ENCODE measurements at regions not wholly inside any gene's neighbourhood (a gene's known extent, or its start where the extent isn't known, plus 50 kb on each side); places are given as distances from the start of the nearest gene placed in this dataset.

DNA sequence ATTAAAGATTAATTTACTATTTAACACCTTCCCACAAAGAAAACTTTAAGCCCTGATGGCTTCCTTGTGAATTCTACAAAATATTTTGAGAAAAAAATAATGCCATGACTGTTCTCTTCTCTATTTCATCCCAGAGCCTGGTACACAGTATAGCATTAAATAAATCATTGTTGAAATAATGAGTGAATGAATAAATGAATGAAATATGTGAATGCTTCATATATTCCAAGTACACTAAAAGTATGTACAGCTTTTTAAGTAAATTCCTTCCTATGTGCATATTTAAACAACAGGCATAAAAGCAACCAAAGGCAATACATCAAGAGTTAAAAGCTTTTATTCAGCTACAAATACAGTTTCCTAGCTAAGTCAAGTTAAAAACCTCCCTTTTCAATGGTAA is 144.9 kb upstream of the CCDC196 start:
- DNase-seq (ENCODE audit: insufficient read length, low spot score) = no peak
- no peak for FAIRE-seq
- TF ChIP-seq POLR2A (IDR thresholded peaks at IDR 0.05; ENCODE audit: low read depth, low read length) (no peak), TAF1 (IDR thresholded peaks at IDR 0.05; ENCODE audit: low read depth, low read length) (no peak), POLR2AphosphoS5 (IDR thresholded peaks at IDR 0.05; ENCODE audit: low read depth, low read length) (no peak), SPI1 (IDR thresholded peaks at IDR 0.05; ENCODE audit: low read depth, low read length) (no peak), POU2F2 (IDR thresholded peaks at IDR 0.05; ENCODE audit: low read depth, low read length) (no peak), PAX5 (IDR thresholded peaks at IDR 0.05; ENCODE audit: insufficient read depth, low read length, severe bottlenecking) (no peak)

DNA sequence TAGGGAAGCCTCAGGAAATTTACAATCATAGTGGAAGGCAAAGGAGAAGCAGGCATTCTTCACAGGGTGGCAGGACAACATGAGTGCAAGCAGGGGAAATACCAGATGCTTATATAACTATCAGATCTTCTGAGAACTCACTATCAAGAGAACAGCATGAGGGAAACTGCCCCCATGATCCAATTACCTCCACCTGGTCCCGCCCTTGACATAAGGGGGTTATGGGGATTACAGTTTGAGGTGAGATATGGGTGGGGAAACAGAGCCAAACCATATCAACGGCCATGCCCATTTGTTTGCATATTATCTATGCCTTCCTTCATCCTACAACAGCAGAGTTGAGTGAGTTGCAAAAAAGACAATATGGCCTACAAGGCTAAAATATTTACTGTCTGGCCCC is 140.2 kb upstream of the CCDC196 start:
- FAIRE-seq (no peak), DNase-seq (ENCODE audit: insufficient read length, low spot score) (no peak)
- TF ChIP-seq PAX5 (IDR thresholded peaks at IDR 0.05; ENCODE audit: insufficient read depth, low read length, severe bottlenecking) = no peak
- no peak for TF ChIP-seq POLR2A (IDR thresholded peaks at IDR 0.05; ENCODE audit: low read depth, low read length)
- TF ChIP-seq POU2F2 (IDR thresholded peaks at IDR 0.05; ENCODE audit: low read depth, low read length) = no peak
- no peak for TF ChIP-seq POLR2AphosphoS5 (IDR thresholded peaks at IDR 0.05; ENCODE audit: low read depth, low read length)
- TF ChIP-seq TAF1 (IDR thresholded peaks at IDR 0.05; ENCODE audit: low read depth, low read length) = no peak
- no peak for TF ChIP-seq SPI1 (IDR thresholded peaks at IDR 0.05; ENCODE audit: low read depth, low read length)

DNA sequence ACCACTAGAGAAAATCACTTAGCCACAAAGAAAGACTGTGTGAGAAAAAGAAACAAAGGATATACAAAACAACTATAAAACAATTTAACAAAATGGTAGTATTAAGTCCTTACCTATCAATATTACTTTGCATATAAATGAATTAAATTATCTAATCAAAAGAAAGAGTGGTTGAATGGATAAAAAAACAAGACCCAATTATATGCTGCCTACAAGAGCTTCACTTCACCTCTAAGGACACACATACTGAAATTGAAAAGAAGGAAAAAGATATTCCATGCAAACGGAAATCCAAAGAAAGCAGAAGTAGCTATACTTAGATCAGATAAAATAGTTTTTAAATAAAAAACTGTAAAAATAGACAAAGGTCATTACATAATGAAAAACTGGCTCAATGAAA is 134.9 kb upstream of the CCDC196 start:
- FAIRE-seq = no peak
- TF ChIP-seq POU2F2 (IDR thresholded peaks at IDR 0.05; ENCODE audit: low read depth, low read length) (no peak), POLR2AphosphoS5 (IDR thresholded peaks at IDR 0.05; ENCODE audit: low read depth, low read length) (no peak), SPI1 (IDR thresholded peaks at IDR 0.05; ENCODE audit: low read depth, low read length) (no peak), TAF1 (IDR thresholded peaks at IDR 0.05; ENCODE audit: low read depth, low read length) (no peak), PAX5 (IDR thresholded peaks at IDR 0.05; ENCODE audit: insufficient read depth, low read length, severe bottlenecking) (no peak), POLR2A (IDR thresholded peaks at IDR 0.05; ENCODE audit: low read depth, low read length) (no peak)
- no peak for DNase-seq (ENCODE audit: insufficient read length, low spot score)

DNA sequence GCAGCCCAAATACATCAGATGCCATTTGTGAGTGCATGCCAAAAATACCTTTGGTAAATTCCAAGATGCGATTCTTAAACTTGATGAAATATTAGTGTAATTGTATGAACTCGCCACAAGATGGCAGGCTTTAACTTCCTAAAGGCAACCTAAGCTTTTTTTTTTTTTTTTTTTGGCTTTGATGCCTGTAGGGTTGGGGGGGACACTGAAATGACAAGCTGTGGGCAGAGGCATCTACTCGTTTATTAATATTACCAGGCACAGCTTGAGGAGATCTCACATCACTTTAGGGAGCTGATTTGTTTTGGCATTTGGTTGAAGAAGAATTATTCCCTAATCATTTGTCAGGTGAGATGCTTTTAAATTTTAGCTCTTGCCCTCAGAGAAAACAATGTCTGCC is 126.7 kb upstream of the CCDC196 start:
- DNase-seq (ENCODE audit: insufficient read length, low spot score) (peak; percentile 12), FAIRE-seq (no peak)
- no peak for TF ChIP-seq POU2F2 (IDR thresholded peaks at IDR 0.05; ENCODE audit: low read depth, low read length)

DNA sequence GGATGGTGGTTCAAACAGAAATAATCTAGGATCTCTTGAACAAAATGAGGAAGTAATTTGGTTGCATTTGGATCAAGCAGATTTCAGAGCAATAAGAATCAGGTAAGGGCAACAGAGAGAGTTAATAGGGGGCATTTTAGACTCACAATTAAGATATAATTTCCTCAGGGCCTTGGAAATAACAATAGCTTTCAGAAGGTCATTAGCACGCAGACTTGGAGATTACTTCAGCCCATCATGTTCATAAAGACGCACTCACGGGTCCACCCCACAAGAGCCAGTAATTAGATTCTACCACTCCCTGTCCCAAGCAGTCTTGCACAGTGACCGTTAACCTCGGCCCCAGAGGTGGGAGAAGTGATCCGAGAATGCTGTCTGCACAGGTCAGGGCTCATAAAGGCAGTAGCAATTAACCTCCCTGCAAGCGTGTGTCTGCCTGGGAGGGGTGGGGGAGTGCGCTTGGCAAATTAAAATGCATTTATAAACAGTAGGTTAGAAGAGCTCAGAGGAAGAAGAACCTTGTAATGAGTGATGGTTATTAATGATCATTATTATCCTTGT is 125.7 kb upstream of the CCDC196 start:
- FAIRE-seq (no peak), DNase-seq (ENCODE audit: insufficient read length, low spot score) (no peak)
- no peak for TF ChIP-seq POLR2A (IDR thresholded peaks at IDR 0.05; ENCODE audit: low read depth, low read length)
- TF ChIP-seq POLR2AphosphoS5 (IDR thresholded peaks at IDR 0.05; ENCODE audit: low read depth, low read length) = no peak
- TF ChIP-seq PAX5 (IDR thresholded peaks at IDR 0.05; ENCODE audit: insufficient read depth, low read length, severe bottlenecking) = no peak
- TF ChIP-seq POU2F2 (IDR thresholded peaks at IDR 0.05; ENCODE audit: low read depth, low read length) = no peak
- TF ChIP-seq TAF1 (IDR thresholded peaks at IDR 0.05; ENCODE audit: low read depth, low read length) = no peak
- no peak for TF ChIP-seq SPI1 (IDR thresholded peaks at IDR 0.05; ENCODE audit: low read depth, low read length)

DNA sequence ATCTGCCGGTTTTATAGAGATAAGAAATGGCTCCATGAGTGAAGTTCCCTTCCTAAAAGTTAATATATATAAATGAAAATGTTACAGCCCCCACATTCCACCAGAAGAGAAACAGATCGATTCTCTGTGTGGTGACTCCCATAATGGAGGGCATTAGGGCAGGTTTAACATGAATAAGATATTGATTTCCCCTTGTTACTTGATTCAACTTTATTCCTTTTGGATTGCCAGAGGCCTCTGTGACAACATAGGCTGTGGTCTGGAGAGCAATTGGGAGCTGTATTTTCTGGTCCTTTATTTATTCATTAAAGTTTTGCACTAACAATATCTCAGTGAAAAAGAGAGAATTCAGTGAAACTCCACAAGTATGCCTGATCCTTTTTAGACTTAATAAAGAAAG is 125.2 kb upstream of the CCDC196 start:
- TF ChIP-seq SPI1 (IDR thresholded peaks at IDR 0.05; ENCODE audit: low read depth, low read length) (no peak), PAX5 (IDR thresholded peaks at IDR 0.05; ENCODE audit: insufficient read depth, low read length, severe bottlenecking) (no peak), POLR2AphosphoS5 (IDR thresholded peaks at IDR 0.05; ENCODE audit: low read depth, low read length) (no peak), POLR2A (IDR thresholded peaks at IDR 0.05; ENCODE audit: low read depth, low read length) (no peak), TAF1 (IDR thresholded peaks at IDR 0.05; ENCODE audit: low read depth, low read length) (no peak), POU2F2 (IDR thresholded peaks at IDR 0.05; ENCODE audit: low read depth, low read length) (no peak)
- FAIRE-seq (no peak), DNase-seq (ENCODE audit: insufficient read length, low spot score) (no peak)

DNA sequence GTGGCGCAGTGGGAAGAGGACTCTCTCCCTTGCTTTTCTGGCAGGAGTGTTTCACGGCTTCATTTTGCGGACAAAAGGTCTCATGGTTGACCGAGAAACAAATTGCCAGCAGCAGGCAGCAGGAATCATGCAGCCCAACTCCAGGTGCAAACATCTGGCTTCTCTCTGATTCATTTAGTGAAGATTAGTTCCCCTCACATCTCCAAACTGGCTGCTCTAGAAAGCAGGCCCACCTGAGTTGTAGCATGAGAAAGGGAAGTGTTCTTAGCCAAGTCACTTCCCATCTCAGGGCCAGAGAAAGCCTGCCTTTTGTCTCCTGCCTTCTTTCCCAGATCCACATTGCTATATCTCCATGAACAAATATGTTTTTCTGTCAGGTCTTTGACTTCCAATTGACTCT is 120.8 kb upstream of the CCDC196 start:
- no peak for DNase-seq (ENCODE audit: insufficient read length, low spot score)
- FAIRE-seq = no peak
- TF ChIP-seq SPI1 (IDR thresholded peaks at IDR 0.05; ENCODE audit: low read depth, low read length) = peak; percentile 70
- no peak for TF ChIP-seq TAF1 (IDR thresholded peaks at IDR 0.05; ENCODE audit: low read depth, low read length)

DNA sequence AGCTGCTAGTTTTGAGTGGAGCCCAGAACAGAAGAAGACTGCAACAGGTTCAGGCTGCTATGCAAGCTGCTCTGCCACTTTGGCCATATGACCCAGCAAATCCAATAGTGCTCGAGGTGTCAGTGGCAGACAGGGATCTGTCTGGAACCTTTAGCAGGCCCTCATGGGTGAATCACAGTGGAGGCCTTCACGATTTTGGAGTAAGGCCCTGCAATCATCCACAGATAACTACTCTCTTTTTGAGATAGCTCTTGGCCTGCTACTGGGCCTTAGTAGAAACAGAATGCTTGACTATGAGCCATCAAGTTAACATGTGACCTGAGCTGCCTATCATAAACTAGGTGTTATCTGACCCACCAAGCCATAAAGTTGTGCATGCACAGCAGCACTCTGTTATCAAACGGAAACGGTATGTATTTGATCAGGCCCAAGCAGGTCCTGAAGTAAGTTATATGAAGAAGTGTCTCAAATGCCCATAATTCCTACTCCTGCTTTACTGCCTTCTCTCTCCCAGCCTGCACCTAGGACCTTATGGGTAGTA is 116.9 kb upstream of the CCDC196 start:
- DNase-seq (ENCODE audit: insufficient read length, low spot score) (no peak), FAIRE-seq (no peak)
- no peak for TF ChIP-seq POLR2AphosphoS5 (IDR thresholded peaks at IDR 0.05; ENCODE audit: low read depth, low read length)
- no peak for TF ChIP-seq PAX5 (IDR thresholded peaks at IDR 0.05; ENCODE audit: insufficient read depth, low read length, severe bottlenecking)
- TF ChIP-seq POLR2A (IDR thresholded peaks at IDR 0.05; ENCODE audit: low read depth, low read length) = no peak
- TF ChIP-seq TAF1 (IDR thresholded peaks at IDR 0.05; ENCODE audit: low read depth, low read length) = no peak
- TF ChIP-seq POU2F2 (IDR thresholded peaks at IDR 0.05; ENCODE audit: low read depth, low read length) = no peak
- no peak for TF ChIP-seq SPI1 (IDR thresholded peaks at IDR 0.05; ENCODE audit: low read depth, low read length)

DNA sequence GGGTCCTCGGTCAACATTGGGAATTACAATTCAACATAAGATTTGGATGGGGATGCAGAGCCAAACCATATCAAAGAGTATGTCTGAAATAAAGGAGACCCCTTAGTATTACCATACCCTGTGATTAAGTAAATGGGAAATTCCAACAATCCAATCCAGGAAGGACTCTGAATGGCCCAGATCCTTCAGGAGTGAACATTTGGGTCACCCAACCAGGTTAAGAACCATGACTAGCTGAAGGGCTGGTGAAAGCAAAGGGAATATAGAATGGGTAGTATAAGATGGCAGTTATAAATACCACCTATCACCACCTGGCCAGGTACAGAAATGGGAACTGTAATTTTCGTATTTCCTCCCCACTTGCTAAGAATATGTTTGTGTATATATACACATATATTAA is 114.4 kb upstream of the CCDC196 start:
- FAIRE-seq = no peak
- TF ChIP-seq TAF1 (IDR thresholded peaks at IDR 0.05; ENCODE audit: low read depth, low read length) (no peak), POU2F2 (IDR thresholded peaks at IDR 0.05; ENCODE audit: low read depth, low read length) (no peak), SPI1 (IDR thresholded peaks at IDR 0.05; ENCODE audit: low read depth, low read length) (no peak), POLR2A (IDR thresholded peaks at IDR 0.05; ENCODE audit: low read depth, low read length) (no peak), PAX5 (IDR thresholded peaks at IDR 0.05; ENCODE audit: insufficient read depth, low read length, severe bottlenecking) (no peak), POLR2AphosphoS5 (IDR thresholded peaks at IDR 0.05; ENCODE audit: low read depth, low read length) (no peak)
- no peak for DNase-seq (ENCODE audit: insufficient read length, low spot score)

Data from GM12891 (cell line).